HEK293T (cell line): ENCODE measurements at regions not wholly inside any gene's neighbourhood (a gene's known extent, or its start where the extent isn't known, plus 50 kb on each side); places are given as distances from the start of the nearest gene placed in this dataset.

ENCODE experiments used
- CTBP1 ChIP-seq: fragments of 450-650 bp; IDR thresholded peaks from 2 replicates; pipeline ENCODE4 v1.6.1; 2016; ENCODE audit warnings: borderline replicate concordance
- TARDBP ChIP-seq: fragments of 450-650 bp; IDR thresholded peaks from 2 replicates; pipeline ENCODE4 v1.6.1; 2016

DNA sequence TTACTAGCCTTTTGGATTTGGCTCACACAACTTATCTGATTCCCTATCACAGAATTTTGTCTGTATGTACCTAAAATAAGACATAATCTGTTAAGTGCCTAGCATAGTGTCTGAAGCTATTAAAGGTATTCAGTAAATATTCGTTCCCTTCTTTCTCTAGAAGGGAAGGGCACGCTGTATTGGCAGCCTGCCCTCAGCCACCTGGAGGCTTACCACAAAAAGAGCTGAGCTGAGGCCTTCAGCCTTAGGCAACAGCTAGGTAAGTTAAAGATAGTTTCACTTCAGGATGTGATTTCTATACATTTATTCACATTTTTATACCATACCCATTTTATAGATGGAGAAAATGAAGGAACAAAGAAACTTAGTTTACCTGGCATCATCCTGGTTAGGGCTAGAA, 400.0 kb upstream of the LCORL start:
- TF ChIP-seq CTBP1 (no peak), TARDBP (no peak)
